Gastroesophageal sphincter (tissue), 3 donors: ENCODE measurements at regions not wholly inside any gene's neighbourhood (a gene's known extent, or its start where the extent isn't known, plus 50 kb on each side); places are given as distances from the start of the nearest gene placed in this dataset.

Experiments used
- EP300 ChIP-seq: sonication (generic); formaldehyde crosslinking; IDR thresholded peaks from one replicate; pipeline ENCODE4 v1.6.1; 2017; ENCODE audit warnings: antibody characterized with exemption, mild to moderate bottlenecking
- POLR2A ChIP-seq, 2 donors: fragments of 450-650 bp; IDR thresholded peaks; one replicate each; pipeline ENCODE4 v1.6.1; 2017; ENCODE audit warnings: antibody characterized with exemption in 2 of 2, mild to moderate bottlenecking in 2 of 2, moderate library complexity in 1 of 2
- TF ChIP-seq, protein P1 (sequence below), 4 experiments: fragments of 200-600 bp in 2 of 4; fragments of 450-650 bp in 2 of 4; sonication (generic) in 1 of 4; IDR thresholded peaks; one replicate each; pipeline ENCODE4 v1.5.1; 2017 to 2019; ENCODE audit warnings: antibody characterized with exemption in 4 of 4, mild to moderate bottlenecking in 2 of 4, moderate library complexity in 2 of 4

GRCh38 chr17:70875729-70876310 lies 706.5 kb downstream of the KCNJ2 start:
- TF ChIP-seq POLR2A (IDR thresholded peaks at IDR 0.05) = no peak
- no peak for TF ChIP-seq EP300
- TF ChIP-seq, protein P1, sequence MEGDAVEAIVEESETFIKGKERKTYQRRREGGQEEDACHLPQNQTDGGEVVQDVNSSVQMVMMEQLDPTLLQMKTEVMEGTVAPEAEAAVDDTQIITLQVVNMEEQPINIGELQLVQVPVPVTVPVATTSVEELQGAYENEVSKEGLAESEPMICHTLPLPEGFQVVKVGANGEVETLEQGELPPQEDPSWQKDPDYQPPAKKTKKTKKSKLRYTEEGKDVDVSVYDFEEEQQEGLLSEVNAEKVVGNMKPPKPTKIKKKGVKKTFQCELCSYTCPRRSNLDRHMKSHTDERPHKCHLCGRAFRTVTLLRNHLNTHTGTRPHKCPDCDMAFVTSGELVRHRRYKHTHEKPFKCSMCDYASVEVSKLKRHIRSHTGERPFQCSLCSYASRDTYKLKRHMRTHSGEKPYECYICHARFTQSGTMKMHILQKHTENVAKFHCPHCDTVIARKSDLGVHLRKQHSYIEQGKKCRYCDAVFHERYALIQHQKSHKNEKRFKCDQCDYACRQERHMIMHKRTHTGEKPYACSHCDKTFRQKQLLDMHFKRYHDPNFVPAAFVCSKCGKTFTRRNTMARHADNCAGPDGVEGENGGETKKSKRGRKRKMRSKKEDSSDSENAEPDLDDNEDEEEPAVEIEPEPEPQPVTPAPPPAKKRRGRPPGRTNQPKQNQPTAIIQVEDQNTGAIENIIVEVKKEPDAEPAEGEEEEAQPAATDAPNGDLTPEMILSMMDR (IDR thresholded peaks at IDR 0.05) = no peak
